ENCODE measurements at regions not wholly inside any gene's neighbourhood (a gene's known extent, or its start where the extent isn't known, plus 50 kb on each side); places are given as distances from the start of the nearest gene placed in this dataset.

DNA sequence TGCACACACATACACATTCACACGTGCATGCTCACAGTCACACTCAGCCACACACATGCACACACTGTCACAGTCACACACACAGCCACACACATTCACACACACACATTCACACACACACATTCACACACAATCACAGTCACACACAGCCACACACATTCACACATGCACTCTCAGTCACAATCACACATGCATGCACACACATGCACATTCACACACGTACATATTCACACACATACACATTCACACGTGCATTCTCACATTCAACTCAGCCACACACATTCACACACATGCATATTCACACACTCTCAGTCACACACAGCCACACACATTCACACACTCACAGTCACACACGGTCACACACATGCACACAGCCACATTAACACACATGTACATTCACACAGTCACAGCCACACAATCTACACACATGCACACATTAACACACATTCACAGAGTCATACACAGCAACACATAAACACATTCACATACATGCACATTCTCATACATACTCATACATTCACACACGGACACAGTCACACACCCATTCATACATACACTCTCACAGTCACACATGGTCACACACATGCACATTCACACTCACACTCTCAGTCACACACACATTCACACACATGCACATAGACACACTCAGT lies 239.8 kb downstream of the EIPR1 start:
- WGBS (ENCODE audit: insufficient coverage, low coverage, missing lambda C conversion rate) = 1% methylated on average over 5 of the region's 5 CpGs
- BruUV-seq (replicated peaks) = no TSS peak
- peak; percentile 15 for FAIRE-seq

More for the DNA sequence above, 239.8 kb downstream of the EIPR1 start:
- no peaks in the 10 kb centered on the region for H3K79me2 ChIP-seq (ENCODE audit: control insufficient read depth, insufficient read depth, low read length)
- H3K36me3 ChIP-seq (ENCODE audit: control insufficient read depth, insufficient read depth, low read length) = no peaks in the 10 kb centered on the region
- ATAC-seq (no peak), DNase-seq (ENCODE audit: extremely low read depth in 1 of 4, low spot score in 3 of 4) (no peak)
- intact Hi-C loops (cut with micrococcal nuclease) = no loop called here
- H3K9ac ChIP-seq (ENCODE audit: insufficient read depth in 1 of 2, low read depth in 2 of 2, low read length in 2 of 2) = no peak overlapping the region
- POLR2A ChIA-PET = interaction anchor here (1.2 kb wide), 1 partner anchor 8 kb away, joined by 3 read pairs; no protein-coding TSS in a partner anchor
- H3K4me3 ChIP-seq = no peak overlapping the region
- H3K9me1 ChIP-seq (ENCODE audit: control insufficient read depth, insufficient read depth, low read length) = no peaks in the 10 kb centered on the region
- peaks cover 4% of the 10 kb centered on the region; the same call in 1 of the 2 replicates for H3K9me3 ChIP-seq (replicated peaks; ENCODE audit: control insufficient read depth, insufficient read depth, low read depth, low read length)
- no peaks in the 10 kb centered on the region for H3K4me1 ChIP-seq (replicated peaks in 1 of 2; ENCODE audit: control insufficient read depth in 2 of 2, insufficient read depth in 2 of 2, low read length in 2 of 2)
- no peak overlapping the region for H3K4me2 ChIP-seq (ENCODE audit: insufficient read depth, low read length)
- TF ChIP-seq SAP30 (IDR thresholded peaks at IDR 0.05; ENCODE audit: borderline replicate concordance, insufficient read depth, low read depth, low read length, poor library complexity, severe bottlenecking) (no peak), HNRNPUL1 (IDR thresholded peaks at IDR 0.05; ENCODE audit: low read length) (no peak), NFE2 (IDR thresholded peaks at IDR 0.05; ENCODE audit: low read depth) (no peak), TEAD1 (CRISPR knock-in tag; IDR thresholded peaks at IDR 0.05) (no peak), SRSF1 (IDR thresholded peaks at IDR 0.05; ENCODE audit: low read depth, low read length) (no peak), ZNF165 (CRISPR knock-in tag; IDR thresholded peaks at IDR 0.05; ENCODE audit: borderline replicate concordance) (no peak), ELF4 (CRISPR knock-in tag; IDR thresholded peaks at IDR 0.05) (0 out of 2 replicates have a peak, but pooled peaks have one; percentile 33), ZNF224 (CRISPR knock-in tag; IDR thresholded peaks at IDR 0.05) (no peak), ATF7 (IDR thresholded peaks at IDR 0.05) (no peak), CXXC5 (CRISPR knock-in tag; IDR thresholded peaks at IDR 0.05) (no peak), CREBBP (IDR thresholded peaks at IDR 0.05; ENCODE audit: low read depth, low read length) (no peak)
- TF ChIP-seq, protein P1, sequence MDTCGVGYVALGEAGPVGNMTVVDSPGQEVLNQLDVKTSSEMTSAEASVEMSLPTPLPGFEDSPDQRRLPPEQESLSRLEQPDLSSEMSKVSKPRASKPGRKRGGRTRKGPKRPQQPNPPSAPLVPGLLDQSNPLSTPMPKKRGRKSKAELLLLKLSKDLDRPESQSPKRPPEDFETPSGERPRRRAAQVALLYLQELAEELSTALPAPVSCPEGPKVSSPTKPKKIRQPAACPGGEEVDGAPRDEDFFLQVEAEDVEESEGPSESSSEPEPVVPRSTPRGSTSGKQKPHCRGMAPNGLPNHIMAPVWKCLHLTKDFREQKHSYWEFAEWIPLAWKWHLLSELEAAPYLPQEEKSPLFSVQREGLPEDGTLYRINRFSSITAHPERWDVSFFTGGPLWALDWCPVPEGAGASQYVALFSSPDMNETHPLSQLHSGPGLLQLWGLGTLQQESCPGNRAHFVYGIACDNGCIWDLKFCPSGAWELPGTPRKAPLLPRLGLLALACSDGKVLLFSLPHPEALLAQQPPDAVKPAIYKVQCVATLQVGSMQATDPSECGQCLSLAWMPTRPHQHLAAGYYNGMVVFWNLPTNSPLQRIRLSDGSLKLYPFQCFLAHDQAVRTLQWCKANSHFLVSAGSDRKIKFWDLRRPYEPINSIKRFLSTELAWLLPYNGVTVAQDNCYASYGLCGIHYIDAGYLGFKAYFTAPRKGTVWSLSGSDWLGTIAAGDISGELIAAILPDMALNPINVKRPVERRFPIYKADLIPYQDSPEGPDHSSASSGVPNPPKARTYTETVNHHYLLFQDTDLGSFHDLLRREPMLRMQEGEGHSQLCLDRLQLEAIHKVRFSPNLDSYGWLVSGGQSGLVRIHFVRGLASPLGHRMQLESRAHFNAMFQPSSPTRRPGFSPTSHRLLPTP (IDR thresholded peaks at IDR 0.05; ENCODE audit: borderline replicate concordance, extremely low read depth, insufficient read length) = no peak
- TF ChIP-seq, protein P2, sequence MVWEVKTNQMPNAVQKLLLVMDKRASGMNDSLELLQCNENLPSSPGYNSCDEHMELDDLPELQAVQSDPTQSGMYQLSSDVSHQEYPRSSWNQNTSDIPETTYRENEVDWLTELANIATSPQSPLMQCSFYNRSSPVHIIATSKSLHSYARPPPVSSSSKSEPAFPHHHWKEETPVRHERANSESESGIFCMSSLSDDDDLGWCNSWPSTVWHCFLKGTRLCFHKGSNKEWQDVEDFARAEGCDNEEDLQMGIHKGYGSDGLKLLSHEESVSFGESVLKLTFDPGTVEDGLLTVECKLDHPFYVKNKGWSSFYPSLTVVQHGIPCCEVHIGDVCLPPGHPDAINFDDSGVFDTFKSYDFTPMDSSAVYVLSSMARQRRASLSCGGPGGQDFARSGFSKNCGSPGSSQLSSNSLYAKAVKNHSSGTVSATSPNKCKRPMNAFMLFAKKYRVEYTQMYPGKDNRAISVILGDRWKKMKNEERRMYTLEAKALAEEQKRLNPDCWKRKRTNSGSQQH (CRISPR knock-in tag; IDR thresholded peaks at IDR 0.05) = peak; percentile 64; the same call in 1 of the 2 replicates
- in situ Hi-C loops (cut with MboI) = loop anchor here (5.0 kb wide), 1 partner anchor 70 kb away; no protein-coding TSS in a partner anchor
- no peak overlapping the region for H3K27ac ChIP-seq (ENCODE audit: extremely low read depth, low read depth, low read length)
- no peaks in the 10 kb centered on the region for H4K20me1 ChIP-seq (replicated peaks; ENCODE audit: control insufficient read depth, insufficient read depth, low read length)
- peaks cover 5 to 17% of the 10 kb centered on the region in 2 experiments; a peak in 3 of 5 replicates for H3K27me3 ChIP-seq (ENCODE audit: control insufficient read depth in 2 of 2, insufficient read depth in 2 of 2, low read length in 2 of 2)
- H2AFZ ChIP-seq (ENCODE audit: low read depth, low read length) = no peak overlapping the region
- CTCF ChIA-PET (ENCODE audit: low intra/inter-chr PET ratio) = no interaction called here

All from K562 (cell line).